Activated CD8-positive, alpha-beta T cell treated with anti-CD3 and anti-CD28 coated beads for 36 hours (primary cell): ENCODE measurements at regions not wholly inside any gene's neighbourhood (a gene's known extent, or its start where the extent isn't known, plus 50 kb on each side); places are given as distances from the start of the nearest gene placed in this dataset.

Source experiments
- ATAC-seq: fragments of 200-7000 bp; cut with Tn5 transposase; one replicate; pipeline ENCODE4 v1.10.0; 2021; ENCODE audit warnings: mild to moderate bottlenecking, moderate library complexity
- CTCF ChIA-PET: fragments of 350-600 bp; sonication (Branson Sonifier 250); formaldehyde crosslinking; loops from one replicate; lab custom pipeline; 2021; ENCODE audit warnings: antibody characterized with exemption; lab: Charles Lee
- POLR2A ChIA-PET: fragments of 350-600 bp; sonication (Branson Sonifier 250); formaldehyde crosslinking; loops from one replicate; lab custom pipeline; 2021; ENCODE audit warnings: antibody characterized with exemption; lab: Charles Lee
- DNase-seq: peaks from one replicate; pipeline ENCODE4 v3.0.0-alpha.2; 2020
- H3K27ac Mint-ChIP-seq: one replicate; pipeline ENCODE4 v1.8.0; 2021; ENCODE audit warnings: mild to moderate bottlenecking, mixed read lengths
- H3K27me3 Mint-ChIP-seq: one replicate; pipeline ENCODE4 v1.8.0; 2021; ENCODE audit warnings: mixed read lengths
- H3K36me3 Mint-ChIP-seq: one replicate; pipeline ENCODE4 v1.8.0; 2021; ENCODE audit warnings: low read depth, mixed read lengths
- H3K4me1 Mint-ChIP-seq: one replicate; pipeline ENCODE4 v1.8.0; 2021; ENCODE audit warnings: low read depth, mixed read lengths
- H3K4me3 Mint-ChIP-seq: one replicate; pipeline ENCODE4 v1.8.0; 2021; ENCODE audit warnings: mild to moderate bottlenecking, moderate library complexity, mixed read lengths
- H3K9me3 Mint-ChIP-seq: one replicate; pipeline ENCODE4 v1.8.0; 2021; ENCODE audit warnings: mixed read lengths
- intact Hi-C: fragments of 100-400 bp; cut with micrococcal nuclease; formaldehyde crosslinking; loops from one replicate; pipeline ENCODE4 v1.10.0; 2022
- TF ChIP-seq, protein P1 (sequence below): fragments of 200-600 bp; IDR thresholded peaks from one replicate; pipeline ENCODE4 v1.8.0; 2022; ENCODE audit warnings: antibody characterized with exemption, mild to moderate bottlenecking

DNA sequence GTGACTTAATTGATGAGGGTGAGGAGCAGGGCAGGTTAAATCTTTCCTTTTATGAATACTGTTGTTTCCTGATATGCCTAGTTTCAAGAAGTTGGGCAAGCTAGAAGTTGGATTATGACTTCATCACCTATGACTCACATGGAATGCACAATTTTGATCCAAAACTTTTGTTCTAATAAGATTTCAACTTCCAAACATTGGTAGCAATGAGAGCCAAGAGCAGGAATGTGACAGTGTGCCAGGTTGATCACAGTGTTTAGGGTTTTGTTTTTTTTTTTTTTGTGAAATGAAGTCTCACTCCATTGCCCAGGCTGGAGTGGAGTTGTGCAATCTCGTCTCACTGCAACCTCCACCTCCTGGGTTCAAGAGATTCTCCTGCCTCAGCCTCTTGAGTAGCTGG, 349.4 kb downstream of the DUSP10 start:
- Mint-ChIP-seq H3K27ac (no peak overlapping the region), H3K4me3 (no peak overlapping the region), H3K4me1 (no peaks in the 10 kb centered on the region), H3K27me3 (peaks cover 22% of the 10 kb centered on the region), H3K36me3 (no peaks in the 10 kb centered on the region), H3K9me3 (no peaks in the 10 kb centered on the region)
- ATAC-seq = no peak
- TF ChIP-seq, protein P1, sequence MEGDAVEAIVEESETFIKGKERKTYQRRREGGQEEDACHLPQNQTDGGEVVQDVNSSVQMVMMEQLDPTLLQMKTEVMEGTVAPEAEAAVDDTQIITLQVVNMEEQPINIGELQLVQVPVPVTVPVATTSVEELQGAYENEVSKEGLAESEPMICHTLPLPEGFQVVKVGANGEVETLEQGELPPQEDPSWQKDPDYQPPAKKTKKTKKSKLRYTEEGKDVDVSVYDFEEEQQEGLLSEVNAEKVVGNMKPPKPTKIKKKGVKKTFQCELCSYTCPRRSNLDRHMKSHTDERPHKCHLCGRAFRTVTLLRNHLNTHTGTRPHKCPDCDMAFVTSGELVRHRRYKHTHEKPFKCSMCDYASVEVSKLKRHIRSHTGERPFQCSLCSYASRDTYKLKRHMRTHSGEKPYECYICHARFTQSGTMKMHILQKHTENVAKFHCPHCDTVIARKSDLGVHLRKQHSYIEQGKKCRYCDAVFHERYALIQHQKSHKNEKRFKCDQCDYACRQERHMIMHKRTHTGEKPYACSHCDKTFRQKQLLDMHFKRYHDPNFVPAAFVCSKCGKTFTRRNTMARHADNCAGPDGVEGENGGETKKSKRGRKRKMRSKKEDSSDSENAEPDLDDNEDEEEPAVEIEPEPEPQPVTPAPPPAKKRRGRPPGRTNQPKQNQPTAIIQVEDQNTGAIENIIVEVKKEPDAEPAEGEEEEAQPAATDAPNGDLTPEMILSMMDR = no peak
- CTCF ChIA-PET = no interaction called here
- POLR2A ChIA-PET = no interaction called here
- intact Hi-C loops = no loop called here
- DNase-seq = no peak

DNA sequence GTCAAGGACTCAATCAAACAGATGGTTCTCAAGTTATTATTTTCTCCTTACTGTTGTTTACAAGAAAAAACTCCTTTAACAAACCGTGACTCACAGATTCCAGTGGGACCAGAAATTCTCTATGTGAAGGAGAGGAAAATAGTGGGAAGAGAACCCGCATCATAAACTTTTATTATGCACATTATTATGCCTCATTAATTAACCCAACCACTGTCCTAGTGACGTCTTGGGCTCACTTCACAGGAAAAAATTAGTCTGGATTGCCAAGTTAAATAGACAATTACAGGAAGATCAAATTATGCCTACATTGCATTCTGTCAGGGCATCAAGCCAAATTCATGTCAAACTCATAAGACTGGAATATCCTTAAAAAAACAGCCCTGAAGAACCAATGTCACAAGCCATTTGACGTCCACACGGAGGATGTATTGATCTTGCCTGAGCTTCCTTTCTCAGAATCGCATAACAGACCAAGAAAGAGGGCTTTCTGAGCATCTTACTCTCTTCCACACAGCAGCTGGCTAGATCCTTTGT, 347.8 kb downstream of the DUSP10 start:
- H3K36me3 Mint-ChIP-seq = no peaks in the 10 kb centered on the region
- ChIA-PET CTCF (no interaction called here), POLR2A (no interaction called here)
- H3K27me3 Mint-ChIP-seq = peaks cover 23% of the 10 kb centered on the region
- intact Hi-C loops = no loop called here
- H3K9me3 Mint-ChIP-seq = no peaks in the 10 kb centered on the region
- DNase-seq (no peak), ATAC-seq (no peak)
- H3K4me1 Mint-ChIP-seq = no peaks in the 10 kb centered on the region
- TF ChIP-seq, protein P1 = no peak
- H3K27ac Mint-ChIP-seq = no peak overlapping the region
- no peak overlapping the region for H3K4me3 Mint-ChIP-seq

DNA sequence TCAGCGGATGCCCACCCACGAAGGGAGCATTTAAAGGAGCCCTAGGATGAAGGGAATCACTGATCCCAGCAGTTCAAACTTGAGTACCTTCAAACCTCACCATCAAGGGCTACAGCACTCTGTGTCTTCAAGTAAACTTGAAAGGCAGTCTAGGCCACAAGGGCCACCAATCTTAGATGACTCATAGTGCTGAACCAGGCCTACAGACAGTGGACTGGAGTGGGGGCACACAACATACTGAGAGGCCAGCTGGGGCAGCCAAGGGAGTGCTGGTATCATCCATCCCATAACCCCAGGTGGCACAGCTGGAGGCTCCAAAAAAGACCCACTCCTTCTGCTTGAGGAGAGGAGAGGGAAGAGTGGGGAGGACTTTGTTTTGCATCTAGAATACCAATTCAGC, 345.4 kb downstream of the DUSP10 start:
- peaks cover 19% of the 10 kb centered on the region for H3K27me3 Mint-ChIP-seq
- DNase-seq = no peak
- H3K9me3 Mint-ChIP-seq = no peaks in the 10 kb centered on the region
- H3K4me1 Mint-ChIP-seq = no peaks in the 10 kb centered on the region
- no peaks in the 10 kb centered on the region for H3K36me3 Mint-ChIP-seq
- H3K27ac Mint-ChIP-seq = no peak overlapping the region
- H3K4me3 Mint-ChIP-seq = no peak overlapping the region
- POLR2A ChIA-PET = no interaction called here
- ATAC-seq = no peak
- TF ChIP-seq, protein P1 = no peak
- CTCF ChIA-PET = no interaction called here
- intact Hi-C loops = no loop called here

DNA sequence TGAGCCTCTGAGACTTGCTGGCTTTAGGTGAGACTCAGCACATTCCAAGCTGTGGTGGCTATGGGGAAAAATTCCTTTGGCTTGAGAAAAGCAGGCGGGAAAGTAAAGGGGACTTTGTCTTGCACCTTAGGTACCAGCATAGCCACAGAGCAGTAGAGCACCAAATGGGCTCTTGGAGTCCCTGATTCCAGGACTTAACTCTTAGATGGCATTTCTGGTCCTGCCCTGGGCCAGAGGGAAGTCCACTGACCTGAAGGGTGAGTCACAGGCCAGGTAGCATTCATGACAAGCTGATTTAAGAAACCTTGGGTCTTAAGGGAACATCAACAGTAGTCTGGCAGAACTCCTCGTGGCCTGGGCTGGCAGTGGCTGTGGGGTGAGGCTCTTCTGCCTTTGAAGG, 344.7 kb downstream of the DUSP10 start:
- no peaks in the 10 kb centered on the region for H3K4me1 Mint-ChIP-seq
- POLR2A ChIA-PET = no interaction called here
- H3K36me3 Mint-ChIP-seq = no peaks in the 10 kb centered on the region
- DNase-seq (no peak), ATAC-seq (no peak)
- no peaks in the 10 kb centered on the region for H3K9me3 Mint-ChIP-seq
- peaks cover 19% of the 10 kb centered on the region for H3K27me3 Mint-ChIP-seq
- TF ChIP-seq, protein P1 = no peak
- H3K27ac Mint-ChIP-seq = no peak overlapping the region
- H3K4me3 Mint-ChIP-seq = no peak overlapping the region
- CTCF ChIA-PET = no interaction called here
- intact Hi-C loops = no loop called here

DNA sequence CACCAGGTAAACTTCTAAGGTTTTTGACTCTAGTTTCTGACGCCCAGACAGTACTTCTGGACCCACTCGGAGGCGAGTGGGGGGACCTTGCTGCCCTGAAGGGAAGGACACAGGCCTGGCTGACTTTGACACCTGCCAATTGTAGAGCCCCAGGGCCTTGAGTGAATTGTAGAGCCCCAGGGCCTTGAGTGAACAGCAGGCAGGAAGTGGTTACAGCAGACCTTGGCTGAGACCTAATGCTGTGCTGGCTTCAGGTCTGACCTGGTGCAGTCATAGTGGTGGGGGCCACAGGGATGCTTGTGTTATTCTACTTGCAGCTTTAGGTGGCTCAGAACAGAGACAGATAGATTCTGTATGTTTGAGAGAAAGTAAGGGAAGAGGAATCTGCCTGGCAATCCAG, 344.3 kb downstream of the DUSP10 start:
- Mint-ChIP-seq H3K27ac (no peak overlapping the region), H3K27me3 (peaks cover 19% of the 10 kb centered on the region), H3K4me1 (no peaks in the 10 kb centered on the region), H3K36me3 (no peaks in the 10 kb centered on the region), H3K4me3 (no peak overlapping the region), H3K9me3 (no peaks in the 10 kb centered on the region)
- TF ChIP-seq, protein P1 = no peak
- ChIA-PET POLR2A (no interaction called here), CTCF (no interaction called here)
- no peak for ATAC-seq
- intact Hi-C loops = no loop called here
- peak; percentile 5 for DNase-seq
